ENCODE measurements at regions not wholly inside any gene's neighbourhood (a gene's known extent, or its start where the extent isn't known, plus 50 kb on each side); places are given as distances from the start of the nearest gene placed in this dataset.

DNA sequence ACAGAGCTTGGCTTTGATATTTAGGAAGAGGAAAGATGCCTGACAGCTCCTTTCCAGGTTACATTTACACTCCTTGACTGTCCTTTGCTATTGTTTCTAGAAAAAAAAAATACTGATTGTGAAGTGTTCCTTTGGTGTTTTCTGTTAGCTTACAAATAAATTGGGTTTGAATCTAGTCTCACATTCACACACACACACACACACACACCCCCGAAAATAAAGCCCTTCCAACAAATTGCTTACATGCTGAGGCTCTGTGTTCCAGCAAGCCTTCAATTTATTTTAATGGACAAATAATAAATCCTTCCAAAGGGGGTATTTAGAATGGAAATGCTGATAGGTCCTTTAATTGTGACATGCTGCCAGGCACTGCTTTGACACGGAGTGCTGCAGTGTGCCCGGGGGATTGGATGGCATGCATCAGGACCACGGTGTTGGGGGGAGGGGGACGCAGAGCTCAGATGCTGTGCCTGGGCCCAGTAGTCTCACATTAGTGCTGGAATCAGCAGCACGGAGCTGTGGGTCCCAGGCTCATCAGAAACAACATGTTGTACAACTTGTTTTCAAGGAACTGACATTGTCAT, 199.9 kb downstream of the CD83 start:
- intact Hi-C loops (cut with micrococcal nuclease; ENCODE audit: unreplicated experiment) (loop anchor here (5.0 kb wide), 1 partner anchor 105 kb away; no protein-coding TSS in a partner anchor), in situ Hi-C loops (cut with MboI) (no loop called here)
- 36% methylated on average over 6 of the region's 6 CpGs for WGBS (ENCODE audit: insufficient coverage, insufficient replicate concordance, low lambda C conversion rate, missing lambda C conversion rate)
- Histone ChIP-seq H3K79me2 (ENCODE audit: control insufficient read depth, insufficient read depth, low read length) (no peaks in the 10 kb centered on the region), H3K9ac (ENCODE audit: control insufficient read depth, insufficient read depth, low read length) (no peak overlapping the region), H3K4me3 (no peak overlapping the region), H3K27ac (ENCODE audit: control insufficient read depth, insufficient read depth) (no peak overlapping the region), H3K4me2 (ENCODE audit: control insufficient read depth, insufficient read depth) (no peak overlapping the region), H3K27me3 (replicated peaks in 1 of 2; ENCODE audit: control insufficient read depth in 2 of 2, insufficient read depth in 2 of 2, low read length in 1 of 2) (no peaks in the 10 kb centered on the region; a peak in 1 of 4 replicates), H2AFZ (ENCODE audit: control insufficient read depth, low read depth, low read length) (no peak overlapping the region), H3K9me3 (replicated peaks; ENCODE audit: control insufficient read depth, insufficient read depth, low read length) (no peaks in the 10 kb centered on the region; the same call in 2 of the 3 replicates), H3K36me3 (ENCODE audit: control insufficient read depth in 2 of 2, insufficient read depth in 2 of 2, low read length in 1 of 2) (no peaks in the 10 kb centered on the region), H3K4me1 (ENCODE audit: control insufficient read depth, insufficient read depth, low read length) (peaks cover 9% of the 10 kb centered on the region), H4K20me1 (ENCODE audit: control insufficient read depth, insufficient read depth) (no peaks in the 10 kb centered on the region)
- no peak for TF ChIP-seq POLR2A (IDR thresholded peaks at IDR 0.05; ENCODE audit: low read depth, low read length)
- TF ChIP-seq ESRRA (IDR thresholded peaks at IDR 0.05; ENCODE audit: low read length), result no peak
- TF ChIP-seq HDAC2 (IDR thresholded peaks at IDR 0.05), result no peak
- TF ChIP-seq, protein P1, sequence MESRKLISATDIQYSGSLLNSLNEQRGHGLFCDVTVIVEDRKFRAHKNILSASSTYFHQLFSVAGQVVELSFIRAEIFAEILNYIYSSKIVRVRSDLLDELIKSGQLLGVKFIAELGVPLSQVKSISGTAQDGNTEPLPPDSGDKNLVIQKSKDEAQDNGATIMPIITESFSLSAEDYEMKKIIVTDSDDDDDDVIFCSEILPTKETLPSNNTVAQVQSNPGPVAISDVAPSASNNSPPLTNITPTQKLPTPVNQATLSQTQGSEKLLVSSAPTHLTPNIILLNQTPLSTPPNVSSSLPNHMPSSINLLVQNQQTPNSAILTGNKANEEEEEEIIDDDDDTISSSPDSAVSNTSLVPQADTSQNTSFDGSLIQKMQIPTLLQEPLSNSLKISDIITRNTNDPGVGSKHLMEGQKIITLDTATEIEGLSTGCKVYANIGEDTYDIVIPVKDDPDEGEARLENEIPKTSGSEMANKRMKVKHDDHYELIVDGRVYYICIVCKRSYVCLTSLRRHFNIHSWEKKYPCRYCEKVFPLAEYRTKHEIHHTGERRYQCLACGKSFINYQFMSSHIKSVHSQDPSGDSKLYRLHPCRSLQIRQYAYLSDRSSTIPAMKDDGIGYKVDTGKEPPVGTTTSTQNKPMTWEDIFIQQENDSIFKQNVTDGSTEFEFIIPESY (IDR thresholded peaks at IDR 0.05), result no peak
- no peak for TF ChIP-seq ZBTB4 (CRISPR knock-in tag; IDR thresholded peaks at IDR 0.05)
- no peak for TF ChIP-seq JUND (IDR thresholded peaks at IDR 0.05; ENCODE audit: low read depth, low read length)
- no peak for TF ChIP-seq HCFC1 (IDR thresholded peaks at IDR 0.05; ENCODE audit: low read length)
- no peak for TF ChIP-seq KDM1A (IDR thresholded peaks at IDR 0.05; ENCODE audit: borderline replicate concordance)
- TF ChIP-seq TARDBP (IDR thresholded peaks at IDR 0.05; ENCODE audit: borderline replicate concordance), result no peak
- TF ChIP-seq SIX5 (IDR thresholded peaks at IDR 0.05; ENCODE audit: low read depth, low read length, severe bottlenecking), result no peak
- no peak for TF ChIP-seq ZNF24 (IDR thresholded peaks at IDR 0.05)
- TF ChIP-seq SMC3 (IDR thresholded peaks at IDR 0.05; ENCODE audit: borderline replicate concordance, low read length), result no peak
- no peak for TF ChIP-seq REST (IDR thresholded peaks at IDR 0.05; ENCODE audit: low read depth, low read length)
- no peak for TF ChIP-seq MXI1 (IDR thresholded peaks at IDR 0.05; ENCODE audit: low read depth, low read length)
- no peak for FAIRE-seq
- ChIA-PET RAD21 (ENCODE audit: unreplicated experiment) (interaction anchor here (0.7 to 1.5 kb wide), 5 partner anchors 31 to 1660 kb away, joined by 3 to 4 read pairs (median 3); no protein-coding TSS in a partner anchor), POLR2A (no interaction called here), SMC1A (ENCODE audit: uncharacterized antibody, unreplicated experiment) (interaction anchor here (1.0 to 1.8 kb wide), 6 partner anchors 9 to 197 kb away, joined by 3 to 8 read pairs (median 6); no protein-coding TSS in a partner anchor), CTCF (interaction anchor here (0.5 to 1.6 kb wide), 18 partner anchors 9 to 533 kb away, joined by 3 to 7 read pairs (median 4); no protein-coding TSS in a partner anchor)
- no peak for ATAC-seq
- BruUV-seq (replicated peaks), result no TSS peak
- no peak for DNase-seq (ENCODE audit: low read depth, low spot score)

Data from GM12878 (cell line).